AG04450 (cell line): ENCODE measurements at regions not wholly inside any gene's neighbourhood (a gene's known extent, or its start where the extent isn't known, plus 50 kb on each side); places are given as distances from the start of the nearest gene placed in this dataset.

Source experiments
- CTCF ChIA-PET: fragments of 300-600, 350-600 bp; formaldehyde crosslinking; extraction: SDS; loops from one replicate; lab custom pipeline; 2022; ENCODE audit warnings: antibody characterized with exemption, inconsistent platforms; lab: Charles Lee
- POLR2A ChIA-PET: fragments of 350-600 bp; formaldehyde crosslinking; extraction: SDS; loops from one replicate; lab custom pipeline; 2021; ENCODE audit warnings: antibody characterized with exemption, inconsistent platforms; lab: Yijun Ruan, JAX
- DNase-seq: peaks from one replicate; pipeline ENCODE4 v3.0.0-alpha.2; 2011; ENCODE audit warnings: low read depth, low spot score
- H3K27ac ChIP-seq: one replicate; pipeline ENCODE4 v1.5.1; 2012; ENCODE audit warnings: low read depth, low read length, control low read depth
- H3K27me3 ChIP-seq: one replicate; pipeline ENCODE4 v1.6.0; 2012; ENCODE audit warnings: low read length; ENCODE audit not compliant: control insufficient read depth, insufficient read depth
- H3K4me3 ChIP-seq: 2 replicates; pipeline ENCODE4 v1.5.1; 2011; ENCODE audit warnings: mild to moderate bottlenecking, low read depth, low read length, control low read depth
- H3K9me3 ChIP-seq: 2 replicates; pipeline ENCODE4 v1.5.1; 2012; ENCODE audit warnings: low read length; ENCODE audit not compliant: control insufficient read depth, insufficient read depth
- TF ChIP-seq, protein P1 (sequence below): IDR thresholded peaks from 2 replicates; pipeline ENCODE4 v1.5.1; 2011; ENCODE audit warnings: low read depth, low read length, control low read depth, inconsistent platforms

DNA sequence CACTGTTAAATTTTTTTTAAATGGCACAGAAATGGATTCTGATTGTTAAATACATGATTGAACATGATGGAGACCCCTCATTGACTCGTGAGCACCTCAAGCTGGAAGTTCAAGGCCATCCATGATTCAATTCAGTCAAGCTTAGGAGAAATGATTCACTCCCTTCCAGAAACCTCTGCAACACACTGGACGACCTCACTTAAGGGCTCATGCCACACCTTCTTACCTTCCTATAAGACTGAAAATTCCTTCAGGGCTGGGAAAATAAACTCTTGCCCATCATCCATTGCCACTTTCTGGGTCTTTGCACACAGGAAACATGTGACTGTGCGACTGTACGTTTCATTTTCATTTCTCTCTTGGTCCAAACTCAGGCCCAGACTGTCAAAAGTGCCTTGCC lies 196.4 kb downstream of the TBXT start:
- POLR2A ChIA-PET, result interaction anchor here (0.7 kb wide), 1 partner anchor 17 kb away, joined by 4 read pairs; no protein-coding TSS in a partner anchor
- CTCF ChIA-PET, result no interaction called here
- Histone ChIP-seq H3K27me3 (no peaks in the 10 kb centered on the region), H3K9me3 (no peaks in the 10 kb centered on the region), H3K4me3 (no peak overlapping the region), H3K27ac (no peak overlapping the region)
- TF ChIP-seq, protein P1, sequence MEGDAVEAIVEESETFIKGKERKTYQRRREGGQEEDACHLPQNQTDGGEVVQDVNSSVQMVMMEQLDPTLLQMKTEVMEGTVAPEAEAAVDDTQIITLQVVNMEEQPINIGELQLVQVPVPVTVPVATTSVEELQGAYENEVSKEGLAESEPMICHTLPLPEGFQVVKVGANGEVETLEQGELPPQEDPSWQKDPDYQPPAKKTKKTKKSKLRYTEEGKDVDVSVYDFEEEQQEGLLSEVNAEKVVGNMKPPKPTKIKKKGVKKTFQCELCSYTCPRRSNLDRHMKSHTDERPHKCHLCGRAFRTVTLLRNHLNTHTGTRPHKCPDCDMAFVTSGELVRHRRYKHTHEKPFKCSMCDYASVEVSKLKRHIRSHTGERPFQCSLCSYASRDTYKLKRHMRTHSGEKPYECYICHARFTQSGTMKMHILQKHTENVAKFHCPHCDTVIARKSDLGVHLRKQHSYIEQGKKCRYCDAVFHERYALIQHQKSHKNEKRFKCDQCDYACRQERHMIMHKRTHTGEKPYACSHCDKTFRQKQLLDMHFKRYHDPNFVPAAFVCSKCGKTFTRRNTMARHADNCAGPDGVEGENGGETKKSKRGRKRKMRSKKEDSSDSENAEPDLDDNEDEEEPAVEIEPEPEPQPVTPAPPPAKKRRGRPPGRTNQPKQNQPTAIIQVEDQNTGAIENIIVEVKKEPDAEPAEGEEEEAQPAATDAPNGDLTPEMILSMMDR, result no peak
- DNase-seq, result no peak

DNA sequence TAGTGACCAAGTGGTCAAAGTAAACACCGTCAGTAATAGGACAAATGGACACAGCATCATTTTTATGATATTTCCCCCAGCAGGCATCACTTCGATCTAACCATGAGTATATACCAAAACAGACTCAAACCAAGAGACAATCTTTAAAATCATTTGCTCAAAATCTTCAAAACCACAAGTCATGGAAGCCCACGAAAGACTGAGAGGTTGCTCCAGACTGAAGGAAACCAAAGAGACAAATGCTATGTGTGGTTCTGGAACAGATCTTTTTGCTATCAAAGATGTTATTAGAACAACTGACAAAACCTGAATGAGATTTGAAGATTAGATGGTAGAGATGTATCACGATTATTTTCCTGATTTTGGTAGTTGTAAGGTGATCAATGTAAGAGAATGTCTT lies 197.7 kb downstream of the TBXT start:
- CTCF ChIA-PET, result interaction anchor here (0.8 to 1.0 kb wide), 3 partner anchors 33 to 136 kb away, joined by 3 to 5 read pairs (median 3); no protein-coding TSS in a partner anchor

DNA sequence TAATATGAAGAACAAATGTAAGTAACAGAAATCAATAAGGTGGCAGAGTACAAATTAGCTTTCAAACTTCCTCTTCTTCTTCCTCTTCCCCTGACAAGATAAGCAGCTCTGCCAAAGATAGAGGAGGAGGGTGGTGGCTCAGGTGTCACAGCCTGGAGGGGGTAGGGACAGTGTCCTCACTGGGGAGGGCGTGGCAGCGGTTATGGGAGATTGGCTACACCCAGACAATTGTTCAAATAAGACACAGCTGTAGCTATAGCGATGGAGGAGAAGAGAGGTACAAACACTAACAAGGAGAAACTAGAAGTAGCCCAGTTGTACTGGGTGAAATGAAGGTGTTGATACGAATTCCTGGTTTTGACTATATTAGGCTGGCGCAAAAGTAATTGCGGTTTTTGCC lies 198.5 kb downstream of the TBXT start:
- CTCF ChIA-PET, result interaction anchor here (0.6 to 1.1 kb wide), 4 partner anchors 34 to 137 kb away, joined by 3 to 5 read pairs (median 3); no protein-coding TSS in a partner anchor
- Histone ChIP-seq H3K27me3 (no peaks in the 10 kb centered on the region), H3K4me3 (no peak overlapping the region), H3K9me3 (no peaks in the 10 kb centered on the region), H3K27ac (no peak overlapping the region)
- no peak for DNase-seq
- POLR2A ChIA-PET, result no interaction called here
- TF ChIP-seq, protein P1, result no peak

More for the DNA sequence above, 197.7 kb downstream of the TBXT start:
- Histone ChIP-seq H3K27ac (no peak overlapping the region), H3K9me3 (no peaks in the 10 kb centered on the region), H3K4me3 (no peak overlapping the region), H3K27me3 (no peaks in the 10 kb centered on the region)
- TF ChIP-seq, protein P1, result no peak
- POLR2A ChIA-PET, result no interaction called here
- DNase-seq, result no peak

DNA sequence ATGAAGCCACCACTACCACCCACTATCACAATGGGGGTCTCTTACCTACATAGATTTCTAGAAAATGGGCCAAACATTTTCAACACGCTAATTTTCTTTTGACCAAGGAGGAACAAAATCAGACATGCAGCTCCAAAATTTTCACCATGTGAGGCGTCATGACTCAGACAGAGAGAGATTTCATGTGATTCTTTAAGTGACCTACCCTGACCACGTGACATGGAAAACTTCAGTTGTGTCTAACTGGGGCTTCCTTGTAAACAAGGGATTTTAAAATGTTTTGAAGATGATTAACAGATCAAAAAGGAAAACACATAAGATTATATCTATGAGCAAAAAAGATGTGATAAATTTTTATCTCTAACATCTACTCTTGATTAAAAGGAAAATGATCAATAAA lies 199.2 kb downstream of the TBXT start:
- CTCF ChIA-PET, result interaction anchor here (1.1 kb wide), 1 partner anchor 130 kb away, joined by 3 read pairs; no protein-coding TSS in a partner anchor

DNA sequence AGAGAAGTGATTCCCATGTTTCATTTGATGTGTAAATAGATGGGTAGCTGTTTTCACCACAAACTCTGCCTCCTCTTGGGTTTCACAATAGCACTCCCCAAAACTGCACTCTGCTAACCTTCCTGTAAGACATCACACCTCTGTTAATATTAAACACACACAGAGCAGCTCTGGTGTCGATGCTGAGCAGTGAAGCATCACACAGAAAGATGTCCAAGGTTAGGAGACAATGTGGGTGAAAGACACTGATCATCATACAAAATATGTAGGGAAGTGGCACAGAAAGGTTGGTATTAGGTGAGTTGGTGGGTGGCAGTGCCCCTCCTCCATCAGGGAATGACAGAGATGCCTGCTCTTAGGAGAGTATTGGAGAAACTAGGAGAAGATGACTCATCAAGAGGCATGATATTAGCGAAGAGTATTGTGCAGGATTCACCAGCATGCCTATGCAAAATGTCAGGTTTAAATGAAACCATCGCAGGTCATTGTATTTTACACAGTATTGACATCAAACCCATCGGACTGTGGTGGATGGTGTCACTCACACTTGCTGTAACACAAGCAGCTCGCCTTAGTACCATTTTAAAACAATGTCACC lies 199.7 kb downstream of the TBXT start:
- DNase-seq, result no peak
- H3K9me3 ChIP-seq, result no peaks in the 10 kb centered on the region
- CTCF ChIA-PET, result no interaction called here
- H3K4me3 ChIP-seq, result no peak overlapping the region
- TF ChIP-seq, protein P1, result no peak
- POLR2A ChIA-PET, result no interaction called here
- no peak overlapping the region for H3K27ac ChIP-seq
- H3K27me3 ChIP-seq, result no peaks in the 10 kb centered on the region

More for the DNA sequence above, 199.2 kb downstream of the TBXT start:
- Histone ChIP-seq H3K4me3 (no peak overlapping the region), H3K9me3 (no peaks in the 10 kb centered on the region), H3K27ac (no peak overlapping the region), H3K27me3 (no peaks in the 10 kb centered on the region)
- TF ChIP-seq, protein P1, result no peak
- POLR2A ChIA-PET, result no interaction called here
- DNase-seq, result no peak
